HCT116 (cell line): ENCODE measurements at regions not wholly inside any gene's neighbourhood (a gene's known extent, or its start where the extent isn't known, plus 50 kb on each side); places are given as distances from the start of the nearest gene placed in this dataset.

Experiments
- CTCF ChIP-seq, 3 experiments: fragments of 200-600 bp in 1 of 3; sonication (generic) in 1 of 3; IDR thresholded peaks in 2 of 3; conservative IDR thresholded peaks in 1 of 3; 2 replicates each; pipeline ENCODE4 v1.5.1; 2012 to 2017; ENCODE audit warnings: low read depth in 2 of 3, low read length in 2 of 3, antibody characterized with exemption in 1 of 3, borderline replicate concordance in 1 of 3, control low read depth in 1 of 3, mild to moderate bottlenecking in 1 of 3, mixed read lengths in 1 of 3, mixed run types in 1 of 3, moderate library complexity in 1 of 3; ENCODE audit not compliant: insufficient read depth in 1 of 3
- POLR2AphosphoS5 ChIP-seq: IDR thresholded peaks from 2 replicates; pipeline ENCODE4 v1.6.1; 2011; ENCODE audit warnings: mild to moderate bottlenecking, low read depth, low read length, moderate library complexity
- ZBTB33 ChIP-seq: IDR thresholded peaks from 2 replicates; pipeline ENCODE4 v1.6.1; 2011; ENCODE audit warnings: mild to moderate bottlenecking, low read length, moderate library complexity; ENCODE audit not compliant: insufficient replicate concordance; ENCODE audit errors: extremely low read depth

DNA sequence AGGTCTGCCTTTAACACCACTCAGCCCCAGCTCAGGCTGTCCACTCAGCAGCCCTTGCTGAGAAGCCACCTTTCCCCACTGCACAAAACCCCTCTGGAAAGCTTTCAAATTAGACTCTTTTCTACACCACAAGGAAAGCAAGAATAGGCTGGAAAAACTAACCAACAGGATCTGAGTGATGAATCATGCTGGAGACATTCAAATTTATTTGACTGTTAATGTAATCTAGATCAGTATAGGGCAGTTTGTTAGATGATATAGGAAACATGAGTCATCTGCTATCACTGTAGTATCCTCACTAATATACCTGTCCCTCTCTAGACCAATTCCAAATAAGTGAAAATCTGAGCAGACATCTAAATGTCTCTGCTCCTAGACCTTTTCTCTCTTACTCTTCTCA is 127.8 kb upstream of the PAM start:
- TF ChIP-seq POLR2AphosphoS5 (no peak), CTCF (IDR thresholded peaks at IDR 0.05 in 2 of 3, conservative IDR thresholded peaks at IDR 0.05 in 1 of 3; ENCODE audit: borderline replicate concordance in 1 of 3, insufficient read depth in 1 of 3, low read depth in 2 of 3, low read length in 2 of 3) (no peak), ZBTB33 (no peak)
